ENCODE measurements at regions not wholly inside any gene's neighbourhood (a gene's known extent, or its start where the extent isn't known, plus 50 kb on each side); places are given as distances from the start of the nearest gene placed in this dataset.

- H3K4me3 ChIP-seq (ENCODE audit: low read depth, low read length), result no peak overlapping the region
- no peak for TF ChIP-seq CTCF (IDR thresholded peaks at IDR 0.05; ENCODE audit: low read depth, low read length)
Observed at GRCh38 chr3:68468695-68469375, 463.5 kb downstream of the TAFA4 start.

- no peak for TF ChIP-seq CTCF (IDR thresholded peaks at IDR 0.05; ENCODE audit: low read depth, low read length)
- no peak overlapping the region for H3K4me3 ChIP-seq (ENCODE audit: low read depth, low read length)
Observed at GRCh38 chr3:68467465-68467864, 464.9 kb downstream of the TAFA4 start.

GRCh38 chr3:68458581-68458980, 473.8 kb downstream of the TAFA4 start:
- H3K4me3 ChIP-seq (ENCODE audit: low read depth, low read length), result no peak overlapping the region
- no peak for TF ChIP-seq CTCF (IDR thresholded peaks at IDR 0.05; ENCODE audit: low read depth, low read length)

GRCh38 chr3:68448510-68449383, 483.6 kb downstream of the TAFA4 start:
- H3K4me3 ChIP-seq (ENCODE audit: low read depth, low read length), result no peak overlapping the region
- no peak for TF ChIP-seq CTCF (IDR thresholded peaks at IDR 0.05; ENCODE audit: low read depth, low read length)

- no peak for TF ChIP-seq CTCF (IDR thresholded peaks at IDR 0.05; ENCODE audit: low read depth, low read length)
- H3K4me3 ChIP-seq (ENCODE audit: low read depth, low read length), result no peak overlapping the region
Observed at GRCh38 chr3:68447885-68448284, 484.5 kb downstream of the TAFA4 start.

GRCh38 chr3:68441054-68441453, 491.3 kb downstream of the TAFA4 start:
- no peak for TF ChIP-seq CTCF (IDR thresholded peaks at IDR 0.05; ENCODE audit: low read depth, low read length)
- no peak overlapping the region for H3K4me3 ChIP-seq (ENCODE audit: low read depth, low read length)
